PC-9 (cell line): ENCODE measurements at regions not wholly inside any gene's neighbourhood (a gene's known extent, or its start where the extent isn't known, plus 50 kb on each side); places are given as distances from the start of the nearest gene placed in this dataset.

Experiments
- BruUV-seq: library from RNA; stranded (reverse); fragments of 400-500 nt; replicated peaks from 2 replicates; lab custom pipeline; 2021; lab: Mats Ljungman, UMichigan
- CTCF ChIA-PET: fragments of 300-600 bp; sonication (Branson Sonifier 250); formaldehyde crosslinking; loops from one replicate; lab custom pipeline; 2022; ENCODE audit warnings: antibody characterized with exemption; lab: Charles Lee
- POLR2A ChIA-PET: fragments of 300-600 bp; sonication (Branson Sonifier 250); formaldehyde crosslinking; loops from one replicate; lab custom pipeline; 2022; ENCODE audit warnings: antibody characterized with exemption; ENCODE audit not compliant: unreplicated experiment; lab: Charles Lee
- DNase-seq, 2 experiments: peaks; one replicate each; pipeline versions ENCODE4 v3.0.0 to v3.0.0-alpha.2; 2015 to 2022; ENCODE audit warnings: mixed read lengths in 1 of 2
- H2AFZ ChIP-seq: fragments of 200-600 bp; sonication (generic); 2 replicates; pipeline ENCODE4 v1.8.1; 2017; ENCODE audit warnings: antibody characterized with exemption
- H3F3A ChIP-seq: fragments of 200-600 bp; sonication (generic); 2 replicates; pipeline ENCODE4 v1.8.1; 2017; ENCODE audit warnings: antibody characterized with exemption, mild to moderate bottlenecking, low read depth; ENCODE audit not compliant: insufficient read depth
- H3K27ac ChIP-seq: fragments of 200-600 bp; sonication (generic); 2 replicates; pipeline ENCODE4 v1.6.1; 2016; ENCODE audit warnings: mixed run types
- H3K27me3 ChIP-seq: fragments of 200-600 bp; sonication (generic); 2 replicates; pipeline ENCODE4 v1.6.1; 2016; ENCODE audit warnings: low read depth, mixed run types; ENCODE audit not compliant: insufficient read depth
- H3K36me3 ChIP-seq: fragments of 200-600 bp; sonication (generic); 2 replicates; pipeline ENCODE4 v1.6.1; 2016; ENCODE audit warnings: low read depth, mixed run types
- H3K4me1 ChIP-seq: fragments of 200-600 bp; sonication (generic); replicated peaks from 2 replicates; pipeline ENCODE4 v1.6.1; 2016; ENCODE audit warnings: mixed run types; ENCODE audit not compliant: insufficient read depth
- H3K4me2 ChIP-seq: fragments of 200-600 bp; sonication (generic); 2 replicates; pipeline ENCODE4 v1.6.1; 2017; ENCODE audit warnings: mixed run types
- H3K4me3 ChIP-seq: fragments of 200-600 bp; sonication (generic); 2 replicates; pipeline ENCODE4 v1.6.1; 2016; ENCODE audit warnings: mixed run types
- H3K79me2 ChIP-seq: fragments of 200-600 bp; sonication (generic); 2 replicates; pipeline ENCODE4 v1.6.1; 2017; ENCODE audit warnings: low read depth, mixed run types
- H3K9me2 ChIP-seq: fragments of 200-600 bp; sonication (generic); 2 replicates; pipeline ENCODE4 v1.8.1; 2017; ENCODE audit warnings: mild to moderate bottlenecking; ENCODE audit not compliant: insufficient read depth
- H3K9me3 ChIP-seq: fragments of 200-600 bp; sonication (generic); 2 replicates; pipeline ENCODE4 v1.8.1; 2016; ENCODE audit warnings: low read depth; ENCODE audit not compliant: insufficient read depth
- H4K20me1 ChIP-seq: fragments of 200-600 bp; sonication (generic); 2 replicates; pipeline ENCODE4 v1.8.1; 2017; ENCODE audit not compliant: insufficient read depth
- EZH2 ChIP-seq: fragments of 200-600 bp; sonication (generic); IDR thresholded peaks from 2 replicates; pipeline ENCODE4 v1.8.0; 2017; ENCODE audit warnings: antibody characterized with exemption, low read depth
- intact Hi-C: fragments of 100-400 bp; cut with micrococcal nuclease; formaldehyde crosslinking; loops from one replicate; pipeline ENCODE4 v1.10.0; 2022; ENCODE audit not compliant: unreplicated experiment
- TF ChIP-seq, protein P1 (sequence below): fragments of 200-600 bp; sonication (generic); conservative IDR thresholded peaks from 2 replicates; pipeline ENCODE4 v1.6.1; 2017; ENCODE audit warnings: mixed run types, antibody characterized with exemption, mild to moderate bottlenecking, moderate library complexity

DNA sequence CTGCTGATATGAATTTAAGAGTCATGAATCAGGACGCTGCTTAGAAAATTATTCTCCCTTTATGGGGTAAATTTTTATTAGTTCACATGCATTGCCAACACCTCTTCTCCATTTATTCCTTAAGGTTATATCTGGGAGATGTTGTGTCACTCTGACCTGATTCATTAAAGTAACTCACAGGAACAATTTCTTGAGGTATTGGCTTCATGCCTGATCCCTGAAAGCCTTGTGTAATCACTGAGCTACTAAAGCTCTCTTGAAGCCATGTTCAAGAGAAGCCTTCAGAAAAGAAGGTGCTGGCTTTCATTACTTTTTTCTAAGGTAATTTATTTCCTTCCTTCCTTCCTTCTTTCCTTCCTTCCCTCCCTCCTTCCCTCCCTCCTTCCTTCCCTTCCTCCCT is 420.6 kb downstream of the RAB38 start:
- no peak overlapping the region for H3K4me3 ChIP-seq
- ChIA-PET CTCF (no interaction called here), POLR2A (no interaction called here)
- TF ChIP-seq, protein P1, sequence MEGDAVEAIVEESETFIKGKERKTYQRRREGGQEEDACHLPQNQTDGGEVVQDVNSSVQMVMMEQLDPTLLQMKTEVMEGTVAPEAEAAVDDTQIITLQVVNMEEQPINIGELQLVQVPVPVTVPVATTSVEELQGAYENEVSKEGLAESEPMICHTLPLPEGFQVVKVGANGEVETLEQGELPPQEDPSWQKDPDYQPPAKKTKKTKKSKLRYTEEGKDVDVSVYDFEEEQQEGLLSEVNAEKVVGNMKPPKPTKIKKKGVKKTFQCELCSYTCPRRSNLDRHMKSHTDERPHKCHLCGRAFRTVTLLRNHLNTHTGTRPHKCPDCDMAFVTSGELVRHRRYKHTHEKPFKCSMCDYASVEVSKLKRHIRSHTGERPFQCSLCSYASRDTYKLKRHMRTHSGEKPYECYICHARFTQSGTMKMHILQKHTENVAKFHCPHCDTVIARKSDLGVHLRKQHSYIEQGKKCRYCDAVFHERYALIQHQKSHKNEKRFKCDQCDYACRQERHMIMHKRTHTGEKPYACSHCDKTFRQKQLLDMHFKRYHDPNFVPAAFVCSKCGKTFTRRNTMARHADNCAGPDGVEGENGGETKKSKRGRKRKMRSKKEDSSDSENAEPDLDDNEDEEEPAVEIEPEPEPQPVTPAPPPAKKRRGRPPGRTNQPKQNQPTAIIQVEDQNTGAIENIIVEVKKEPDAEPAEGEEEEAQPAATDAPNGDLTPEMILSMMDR: no peak
- no peak for TF ChIP-seq EZH2
- H3K36me3 ChIP-seq: no peaks in the 10 kb centered on the region
- H3K27ac ChIP-seq: no peak overlapping the region
- no peak overlapping the region for H2AFZ ChIP-seq
- H3K9me2 ChIP-seq: no peaks in the 10 kb centered on the region
- BruUV-seq: no TSS peak
- no peak for DNase-seq
- no peaks in the 10 kb centered on the region for H3F3A ChIP-seq
- H3K27me3 ChIP-seq: no peaks in the 10 kb centered on the region
- no peaks in the 10 kb centered on the region for H3K79me2 ChIP-seq
- H3K9me3 ChIP-seq: no peaks in the 10 kb centered on the region
- no peak overlapping the region for H3K4me2 ChIP-seq
- no peaks in the 10 kb centered on the region for H3K4me1 ChIP-seq
- H4K20me1 ChIP-seq: no peaks in the 10 kb centered on the region
- intact Hi-C loops: no loop called here

DNA sequence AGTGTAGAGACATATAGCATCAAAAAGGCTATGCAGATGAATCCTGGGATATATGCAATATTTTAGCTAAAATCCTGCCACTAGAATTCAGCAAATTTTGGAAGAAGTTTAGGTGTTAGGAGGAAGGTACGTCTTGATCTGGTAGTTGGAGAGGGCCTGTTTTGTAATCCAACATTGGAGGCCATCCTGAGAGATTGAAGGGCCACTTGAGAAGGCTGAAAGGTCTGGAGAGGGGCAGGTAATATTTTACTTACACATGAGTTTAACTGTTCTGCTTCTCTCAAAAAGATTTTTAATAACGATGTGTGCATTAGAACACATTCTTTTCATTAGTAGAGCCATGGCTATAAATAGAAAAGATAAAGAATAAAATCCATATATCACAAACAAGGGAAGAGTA is 422.1 kb downstream of the RAB38 start:
- H3K27me3 ChIP-seq: no peaks in the 10 kb centered on the region
- H3K4me1 ChIP-seq: no peaks in the 10 kb centered on the region
- H3K4me2 ChIP-seq: no peak overlapping the region
- H3K79me2 ChIP-seq: no peaks in the 10 kb centered on the region
- POLR2A ChIA-PET: no interaction called here
- H3K9me2 ChIP-seq: no peaks in the 10 kb centered on the region
- BruUV-seq: no TSS peak
- no peaks in the 10 kb centered on the region for H3K9me3 ChIP-seq
- intact Hi-C loops: no loop called here
- H3K36me3 ChIP-seq: no peaks in the 10 kb centered on the region
- no peak overlapping the region for H3K27ac ChIP-seq
- no peaks in the 10 kb centered on the region for H3F3A ChIP-seq
- CTCF ChIA-PET: no interaction called here
- H2AFZ ChIP-seq: no peak overlapping the region
- no peaks in the 10 kb centered on the region for H4K20me1 ChIP-seq
- no peak for DNase-seq
- no peak for TF ChIP-seq EZH2
- TF ChIP-seq, protein P1: no peak
- no peak overlapping the region for H3K4me3 ChIP-seq

DNA sequence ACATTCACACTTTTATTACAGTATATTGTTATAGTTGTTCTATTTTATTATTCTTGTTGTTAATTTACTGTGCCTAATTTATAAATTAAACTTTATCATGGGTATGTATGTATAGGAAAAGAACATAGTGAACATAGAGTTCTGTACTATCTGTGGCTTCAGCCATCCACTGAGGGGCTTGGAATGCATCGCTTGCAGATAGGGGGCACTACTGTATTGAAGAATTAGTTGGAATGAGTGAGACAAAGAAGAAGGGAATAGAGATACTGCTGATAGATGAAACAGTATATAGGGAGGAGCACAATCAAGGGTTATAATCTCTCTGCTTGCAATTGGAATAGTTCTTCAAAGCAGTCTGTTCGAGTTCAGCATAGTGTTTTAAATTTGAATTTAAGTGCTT is 432.2 kb downstream of the RAB38 start:
- no peaks in the 10 kb centered on the region for H3K4me1 ChIP-seq
- H3K9me3 ChIP-seq: no peaks in the 10 kb centered on the region
- H2AFZ ChIP-seq: no peak overlapping the region
- no TSS peak for BruUV-seq
- no peak overlapping the region for H3K4me3 ChIP-seq
- intact Hi-C loops: no loop called here
- ChIA-PET POLR2A (no interaction called here), CTCF (no interaction called here)
- no peak overlapping the region for H3K4me2 ChIP-seq
- no peaks in the 10 kb centered on the region for H4K20me1 ChIP-seq
- H3K27me3 ChIP-seq: no peaks in the 10 kb centered on the region
- H3K36me3 ChIP-seq: no peaks in the 10 kb centered on the region
- H3K27ac ChIP-seq: no peak overlapping the region
- no peak for DNase-seq
- H3K9me2 ChIP-seq: no peaks in the 10 kb centered on the region
- TF ChIP-seq EZH2: no peak
- H3K79me2 ChIP-seq: no peaks in the 10 kb centered on the region
- no peaks in the 10 kb centered on the region for H3F3A ChIP-seq

DNA sequence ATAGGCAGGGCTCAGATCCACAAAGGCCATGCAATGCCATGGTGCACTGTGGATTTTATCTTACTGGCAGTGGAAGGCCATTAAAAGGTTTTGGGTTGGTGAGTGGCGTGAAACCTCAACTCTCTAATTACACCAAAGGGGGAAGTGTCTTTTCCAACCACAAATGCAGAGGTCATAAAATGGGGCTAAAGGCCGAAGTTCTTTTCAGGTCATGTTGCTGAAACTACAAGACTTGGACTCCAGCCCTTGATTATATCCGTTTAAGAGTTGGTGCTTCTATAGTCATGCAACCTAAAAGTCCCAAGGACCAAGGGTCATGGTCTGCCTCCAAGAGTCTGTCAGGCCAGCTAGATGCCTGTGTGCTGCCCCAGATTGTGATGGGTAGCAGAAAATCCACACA is 434.3 kb downstream of the RAB38 start:
- ChIA-PET POLR2A (no interaction called here), CTCF (no interaction called here)
- DNase-seq: no peak
- Histone ChIP-seq H3K4me1 (no peaks in the 10 kb centered on the region), H4K20me1 (no peaks in the 10 kb centered on the region), H3K79me2 (no peaks in the 10 kb centered on the region), H3K27ac (no peak overlapping the region), H2AFZ (no peak overlapping the region), H3K4me3 (no peak overlapping the region), H3K4me2 (no peak overlapping the region), H3K36me3 (no peaks in the 10 kb centered on the region), H3F3A (no peaks in the 10 kb centered on the region), H3K9me2 (no peaks in the 10 kb centered on the region), H3K27me3 (no peaks in the 10 kb centered on the region), H3K9me3 (no peaks in the 10 kb centered on the region)
- no TSS peak for BruUV-seq
- TF ChIP-seq, protein P1: no peak
- TF ChIP-seq EZH2: no peak
- intact Hi-C loops: no loop called here
